Stimulated activated CD4-positive, alpha-beta T cell treated with anti-CD3 and anti-CD28 coated beads, Interleukin-4, amount 100 ng/mL, for 1 hour (primary cell): ENCODE measurements at regions not wholly inside any gene's neighbourhood (a gene's known extent, or its start where the extent isn't known, plus 50 kb on each side); places are given as distances from the start of the nearest gene placed in this dataset.

Source experiments
- DNase-seq: peaks from one replicate; pipeline ENCODE4 v3.0.0-alpha.2; 2020

GRCh38 chr2:9077691-9078090, 74.2 kb upstream of the MBOAT2 start:
- DNase-seq: no peak

DNA sequence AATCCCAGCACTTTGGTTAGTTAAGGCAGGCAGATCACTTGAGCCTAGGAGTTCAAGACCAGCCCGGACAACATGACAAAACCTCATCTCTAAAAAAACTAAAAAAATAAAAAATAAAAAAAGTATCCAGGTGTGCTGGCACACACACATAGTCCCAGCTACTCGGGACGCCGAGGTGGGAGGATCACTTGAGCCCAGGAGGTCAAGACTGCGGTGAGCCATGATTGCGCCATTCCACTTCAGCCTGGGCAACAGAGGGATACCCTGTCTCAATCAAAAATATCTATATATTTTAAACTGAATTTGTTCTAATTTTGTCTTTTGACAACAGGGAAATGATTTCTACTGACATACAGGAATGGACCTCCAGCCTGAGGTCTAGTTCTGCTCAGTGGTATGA, 73.3 kb upstream of the MBOAT2 start:
- no peak for DNase-seq

GRCh38 chr2:9076210-9076609, 72.7 kb upstream of the MBOAT2 start:
- no peak for DNase-seq

DNA sequence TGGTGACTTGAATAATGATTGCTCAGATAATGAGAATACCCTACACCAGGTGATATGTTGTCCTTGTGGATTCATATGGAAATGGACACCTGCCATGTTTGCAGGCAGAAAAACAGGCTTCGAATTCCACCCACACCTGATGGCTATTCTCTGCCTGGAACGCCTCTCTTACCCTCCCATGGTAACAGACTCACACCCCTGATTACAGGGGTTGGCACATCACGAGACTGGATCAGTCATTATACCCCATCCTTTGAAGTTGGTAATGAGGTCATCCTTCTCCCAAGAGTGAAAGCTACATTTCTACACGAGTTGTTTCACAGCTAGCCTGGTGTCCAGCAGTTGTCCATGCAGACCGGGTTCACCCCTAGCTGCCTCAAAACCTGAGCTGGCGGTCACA, 71.4 kb upstream of the MBOAT2 start:
- no peak for DNase-seq

DNA sequence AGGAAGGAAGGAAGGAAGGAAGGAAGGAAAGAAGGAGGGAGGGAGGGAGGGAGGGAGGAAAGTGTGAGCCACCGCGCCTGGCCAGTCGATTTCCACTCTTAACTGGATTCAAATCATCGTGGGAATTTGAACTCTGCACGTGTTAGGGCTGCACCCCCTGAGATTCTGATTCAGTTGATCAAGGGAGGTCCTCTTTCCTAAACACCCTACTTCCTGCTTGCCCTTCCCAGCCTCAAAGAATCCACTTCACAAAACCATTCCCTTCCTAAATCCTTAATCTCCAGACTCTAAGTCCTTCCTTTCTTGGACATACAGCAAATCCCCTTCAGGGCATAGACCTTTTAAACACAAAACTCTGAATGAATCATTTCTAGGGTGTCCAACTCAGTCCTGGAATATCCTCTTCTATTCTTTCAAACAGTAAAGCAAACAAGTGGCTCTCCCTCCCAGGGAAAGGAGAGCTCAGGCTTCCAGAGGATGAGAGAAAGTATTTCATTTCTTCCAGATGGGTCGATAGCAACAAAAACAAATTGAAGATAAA, 68.2 kb upstream of the MBOAT2 start:
- no peak for DNase-seq

GRCh38 chr2:9071032-9071431, 67.5 kb upstream of the MBOAT2 start:
- no peak for DNase-seq

GRCh38 chr2:9069543-9069942, 66.1 kb upstream of the MBOAT2 start:
- no peak for DNase-seq

- DNase-seq: no peak
Observed at GRCh38 chr2:9065901-9066300, 62.4 kb upstream of the MBOAT2 start.

GRCh38 chr2:9063023-9063606, 59.6 kb upstream of the MBOAT2 start:
- DNase-seq: no peak

DNA sequence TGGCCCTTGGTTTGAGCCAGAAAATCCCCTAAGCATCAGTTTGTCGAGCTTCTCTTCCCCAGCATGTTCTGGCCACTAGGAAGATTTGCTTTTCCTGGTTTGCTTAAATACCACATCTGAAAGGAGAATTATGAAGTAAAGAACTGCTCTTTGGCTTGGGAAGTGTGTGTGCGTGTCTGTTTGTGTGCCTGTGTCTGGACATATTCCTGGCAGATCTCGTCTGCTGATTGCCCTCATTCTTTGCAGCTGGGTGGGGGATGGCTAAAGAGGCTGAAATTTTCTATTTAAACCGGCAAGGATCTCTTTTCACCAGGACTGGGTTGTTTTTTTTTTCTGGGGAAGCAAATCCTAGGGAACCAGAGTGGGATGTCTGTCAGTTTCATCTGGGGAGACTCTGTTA, 57.3 kb upstream of the MBOAT2 start:
- DNase-seq: no peak

GRCh38 chr2:9057939-9058761, 54.7 kb upstream of the MBOAT2 start:
- no peak for DNase-seq

- no peak for DNase-seq
Observed at GRCh38 chr2:9055471-9055870, 52.0 kb upstream of the MBOAT2 start.

- no peak for DNase-seq
Observed at GRCh38 chr2:9053534-9053931, 50.0 kb upstream of the MBOAT2 start.
